ENCODE measurements at regions not wholly inside any gene's neighbourhood (a gene's known extent, or its start where the extent isn't known, plus 50 kb on each side); places are given as distances from the start of the nearest gene placed in this dataset.
A peak's percentile ranks its signal among the peaks of the same experiment; 100 is the strongest.

GRCh38 chr10:47077941-47078340 lies 166.7 kb downstream of the PTPN20 start:
- no peak for DNase-seq

- no peak for DNase-seq
Measured at GRCh38 chr10:47078393-47079203, 167.4 kb downstream of the PTPN20 start.

GRCh38 chr10:47079204-47079580 lies 168.0 kb downstream of the PTPN20 start:
- DNase-seq = no peak

- DNase-seq = no peak
Measured at GRCh38 chr10:47081264-47081663, 170.0 kb downstream of the PTPN20 start.

- DNase-seq = no peak
Measured at GRCh38 chr10:47082055-47082784, 171.0 kb downstream of the PTPN20 start.

GRCh38 chr10:47087667-47088066 lies 176.4 kb downstream of the PTPN20 start:
- no peak for DNase-seq

GRCh38 chr10:47088656-47089354 lies 177.6 kb downstream of the PTPN20 start:
- no peak for DNase-seq

- DNase-seq = no peak
Measured at GRCh38 chr10:47090042-47090441, 178.8 kb downstream of the PTPN20 start.

- DNase-seq = no peak
Measured at GRCh38 chr10:47090903-47091302, 179.7 kb downstream of the PTPN20 start.

- no peak for DNase-seq
Measured at GRCh38 chr10:47091421-47091820, 180.2 kb downstream of the PTPN20 start.

GRCh38 chr10:47092376-47092775 lies 181.1 kb downstream of the PTPN20 start:
- DNase-seq = no peak

- peak in 22 of 51 donors; percentile 4 to 60 (median 14) for DNase-seq
Measured at GRCh38 chr10:47092831-47093230, 181.6 kb downstream of the PTPN20 start.

GRCh38 chr10:47094126-47094525 lies 182.9 kb downstream of the PTPN20 start:
- no peak for DNase-seq

- no peak for DNase-seq
Measured at GRCh38 chr10:47094636-47095035, 183.4 kb downstream of the PTPN20 start.

GRCh38 chr10:47095211-47095610 lies 184.0 kb downstream of the PTPN20 start:
- DNase-seq = no peak

GRCh38 chr10:47095848-47096612 lies 184.8 kb downstream of the PTPN20 start:
- no peak for DNase-seq

GRCh38 chr10:47098238-47098637 lies 187.0 kb downstream of the PTPN20 start:
- DNase-seq = no peak

- no peak for DNase-seq
Measured at GRCh38 chr10:47098964-47099363, 187.7 kb downstream of the PTPN20 start.

GRCh38 chr10:47099474-47099873 lies 188.2 kb downstream of the PTPN20 start:
- DNase-seq = no peak

- no peak for DNase-seq
Measured at GRCh38 chr10:47101196-47101595, 190.0 kb downstream of the PTPN20 start.

- no peak for DNase-seq
Measured at GRCh38 chr10:47101807-47102206, 190.6 kb downstream of the PTPN20 start.
